HG02852 (cell line): ENCODE measurements at regions not wholly inside any gene's neighbourhood (a gene's known extent, or its start where the extent isn't known, plus 50 kb on each side); places are given as distances from the start of the nearest gene placed in this dataset.

Source experiments
- ATAC-seq: cut with Tn5 transposase; IDR thresholded peaks from one replicate; pipeline ENCODE4 v1.9.1; 2021; ENCODE audit warnings: mild to moderate bottlenecking, moderate library complexity; ENCODE audit not compliant: unreplicated experiment

- no peak for ATAC-seq
These were observed 1399.3 kb upstream of the LRRTM1 start for GRCh38 chr2:81703831-81704230.

GRCh38 chr2:81692566-81692965, 1388.0 kb upstream of the LRRTM1 start:
- no peak for ATAC-seq

GRCh38 chr2:81675641-81676040, 1371.1 kb upstream of the LRRTM1 start:
- ATAC-seq, result no peak

DNA sequence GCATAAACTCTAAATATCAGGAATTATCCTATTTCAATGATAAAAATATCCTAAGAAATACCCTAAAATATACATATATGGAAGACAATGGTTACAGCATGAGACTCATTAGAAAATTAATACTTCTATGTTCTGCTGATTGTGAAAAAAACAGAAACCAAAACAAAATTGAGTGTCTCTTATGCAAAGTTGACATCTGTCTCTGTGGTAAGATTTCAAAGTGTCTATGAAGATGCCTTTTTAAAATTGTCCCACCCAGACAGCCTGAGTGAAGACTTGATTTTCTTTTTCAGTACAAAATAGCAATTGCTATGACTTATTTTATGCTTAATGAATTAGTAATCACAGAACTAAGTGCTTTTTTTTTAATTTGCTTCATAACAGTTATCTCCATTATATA, 1368.4 kb upstream of the LRRTM1 start:
- ATAC-seq, result no peak

- ATAC-seq, result no peak
These were observed 1368.0 kb upstream of the LRRTM1 start for GRCh38 chr2:81672516-81672915.

- ATAC-seq, result no peak
These were observed 1366.3 kb upstream of the LRRTM1 start for GRCh38 chr2:81670885-81671284.

DNA sequence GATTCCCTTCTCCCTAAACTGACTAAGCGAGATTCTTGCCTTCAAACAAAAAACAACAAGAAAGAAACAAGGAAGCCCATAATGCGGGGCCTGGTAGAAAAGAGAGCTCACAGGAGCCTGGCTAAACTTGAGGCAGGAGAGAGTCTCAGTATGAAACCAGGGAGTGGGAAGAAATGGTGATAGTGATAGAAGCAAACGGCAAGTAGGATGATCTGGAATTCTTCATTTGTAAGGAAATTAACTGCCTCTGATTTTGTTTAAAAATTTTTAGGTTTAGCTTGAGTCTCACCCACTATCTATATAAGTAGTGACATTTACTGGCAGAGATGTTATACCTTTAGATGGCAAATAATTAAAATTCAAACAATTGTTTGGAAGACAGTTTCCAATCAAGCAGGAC, 1356.5 kb upstream of the LRRTM1 start:
- no peak for ATAC-seq

- ATAC-seq, result no peak
These were observed 1353.7 kb upstream of the LRRTM1 start for GRCh38 chr2:81658227-81658626.

- ATAC-seq, result no peak
These were observed 1345.8 kb upstream of the LRRTM1 start for GRCh38 chr2:81650048-81650971.

DNA sequence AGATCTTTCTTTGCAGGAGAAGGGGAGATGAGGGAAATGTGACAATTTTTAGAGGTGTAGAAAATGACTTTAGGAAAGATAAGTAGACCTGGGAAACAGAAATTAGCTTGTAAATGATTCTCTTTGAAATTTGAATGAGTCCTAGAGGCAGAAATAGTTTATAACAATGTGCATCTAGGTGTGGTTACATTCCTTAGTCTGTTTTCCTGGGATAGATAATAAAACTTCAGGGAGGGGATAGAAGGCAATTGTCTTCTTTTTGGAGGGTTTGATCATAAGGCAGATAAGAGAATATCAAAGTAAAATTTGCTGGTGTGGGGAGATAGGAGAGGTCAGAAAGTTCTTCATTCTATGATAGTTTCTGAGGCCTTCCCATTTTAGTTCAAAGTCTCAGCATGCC, 1344.3 kb upstream of the LRRTM1 start:
- ATAC-seq, result no peak

DNA sequence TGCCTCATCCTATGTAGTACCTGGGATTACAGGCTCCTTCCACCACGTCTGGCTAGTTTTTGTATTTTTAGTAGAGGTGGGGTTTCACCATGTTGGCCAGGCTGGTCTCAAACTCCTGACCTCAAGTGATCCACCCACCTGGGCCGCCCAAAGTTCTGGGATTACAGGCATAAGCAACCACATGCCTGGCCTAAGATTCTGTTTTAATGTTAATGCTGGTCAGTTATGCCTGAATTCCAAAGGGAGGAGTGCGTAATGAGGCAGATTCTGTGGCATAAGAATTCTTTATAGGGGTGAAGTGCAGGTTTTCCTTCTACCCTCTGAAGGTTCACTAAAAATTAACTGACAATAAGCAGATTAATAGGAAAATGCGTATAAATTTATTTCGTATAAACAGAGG, 1343.8 kb upstream of the LRRTM1 start:
- ATAC-seq, result no peak

- ATAC-seq, result no peak
These were observed 1343.2 kb upstream of the LRRTM1 start for GRCh38 chr2:81647715-81648230.

GRCh38 chr2:81645745-81646301, 1341.3 kb upstream of the LRRTM1 start:
- ATAC-seq, result no peak

DNA sequence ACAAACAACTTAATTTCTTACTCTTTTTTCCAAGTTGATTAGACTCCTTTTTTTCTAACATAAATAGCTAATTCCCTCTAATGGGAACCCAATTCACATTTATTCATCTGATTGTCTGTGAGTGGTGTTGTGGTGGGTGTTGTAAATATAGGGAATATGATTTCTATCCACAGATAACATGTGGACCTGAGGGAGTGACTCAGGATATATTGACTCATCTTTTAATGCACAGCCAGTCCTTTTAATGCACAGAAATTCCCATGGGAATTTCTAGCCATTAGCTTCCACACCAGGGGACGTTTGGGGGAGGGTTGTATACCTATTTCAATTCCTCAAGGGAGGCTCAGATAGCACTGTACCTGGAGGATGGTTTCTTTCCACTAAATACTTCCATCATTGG, 1339.6 kb upstream of the LRRTM1 start:
- no peak for ATAC-seq

DNA sequence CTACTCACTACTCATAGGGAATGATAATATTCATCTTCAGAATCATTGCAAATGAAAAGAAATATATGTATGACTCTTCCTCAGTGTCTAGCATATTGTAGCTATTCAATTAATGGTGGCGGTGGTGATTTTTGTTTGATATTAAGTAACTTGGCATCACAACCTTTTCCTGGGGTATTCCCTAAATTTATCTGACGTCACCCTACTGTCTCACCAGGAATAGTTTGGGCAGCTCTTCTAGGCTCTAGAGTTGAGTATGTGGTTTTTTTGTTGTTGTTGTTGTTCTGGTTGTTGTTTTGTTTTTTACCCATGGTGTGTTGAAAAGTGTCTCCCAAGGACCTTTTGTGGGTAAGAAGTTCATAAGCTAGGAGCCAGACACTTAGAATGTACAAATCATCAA, 1320.3 kb upstream of the LRRTM1 start:
- ATAC-seq, result no peak

- ATAC-seq, result no peak
These were observed 1295.5 kb upstream of the LRRTM1 start for GRCh38 chr2:81600088-81600487.

- no peak for ATAC-seq
These were observed 1293.9 kb upstream of the LRRTM1 start for GRCh38 chr2:81598453-81598852.

DNA sequence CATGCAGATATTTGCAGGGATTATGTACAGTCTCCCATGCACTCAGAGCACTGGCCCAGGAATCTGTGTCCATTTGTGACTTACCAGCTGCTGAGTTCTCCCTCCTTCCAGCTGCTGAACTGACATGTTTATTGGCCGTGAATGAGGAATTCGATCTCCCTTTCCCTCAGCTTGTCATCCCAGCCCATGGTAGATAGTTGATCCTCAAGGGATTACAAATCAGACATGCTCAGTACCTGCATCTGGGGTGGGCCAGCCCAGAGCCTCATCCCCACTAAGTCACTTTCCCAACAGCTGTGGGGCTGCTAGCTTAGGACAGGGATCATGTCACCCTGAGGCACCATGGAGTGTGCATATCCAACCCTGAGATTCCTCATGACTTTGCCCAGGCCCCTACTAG, 1284.9 kb upstream of the LRRTM1 start:
- no peak for ATAC-seq

DNA sequence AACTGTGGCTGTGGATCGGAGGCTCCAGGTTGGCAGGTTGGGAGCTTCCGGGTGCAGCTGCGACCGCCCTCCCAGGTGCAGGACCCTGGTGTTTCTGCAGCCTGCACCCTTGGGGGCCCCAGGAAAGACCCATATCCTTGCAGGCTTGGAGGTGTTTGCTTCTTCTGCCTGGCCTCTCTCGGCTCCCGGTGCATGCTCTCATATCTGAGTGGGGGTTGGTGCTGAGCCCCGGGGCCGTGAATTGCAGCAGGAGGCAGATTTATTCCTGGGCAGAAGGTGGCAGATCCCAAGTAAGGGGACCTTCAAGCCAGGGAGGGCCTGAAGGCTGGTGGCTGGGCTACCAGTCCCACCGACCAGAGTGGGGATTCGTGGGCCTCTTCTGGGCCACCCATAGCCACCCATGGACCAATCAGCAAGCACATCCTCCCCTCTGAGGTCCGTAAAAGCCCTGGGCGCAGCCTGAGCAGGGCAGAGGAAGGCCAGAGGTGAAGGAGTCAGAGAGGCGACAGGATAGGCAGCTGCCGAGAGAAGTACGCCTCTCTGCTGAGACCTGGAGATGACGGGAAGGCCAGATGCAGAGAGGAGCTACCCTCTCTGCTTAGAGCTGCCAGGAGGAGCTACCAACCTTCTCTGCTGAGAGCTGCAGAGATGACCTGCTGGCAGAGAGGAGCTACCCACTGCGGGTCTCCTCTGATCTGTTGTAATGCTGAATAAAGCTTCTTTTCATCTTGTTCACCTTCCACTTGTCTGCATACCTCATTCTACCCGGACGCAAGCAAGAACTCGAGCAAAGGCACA, 1279.0 kb upstream of the LRRTM1 start:
- ATAC-seq, result no peak

- no peak for ATAC-seq
These were observed 1272.2 kb upstream of the LRRTM1 start for GRCh38 chr2:81576713-81577112.

DNA sequence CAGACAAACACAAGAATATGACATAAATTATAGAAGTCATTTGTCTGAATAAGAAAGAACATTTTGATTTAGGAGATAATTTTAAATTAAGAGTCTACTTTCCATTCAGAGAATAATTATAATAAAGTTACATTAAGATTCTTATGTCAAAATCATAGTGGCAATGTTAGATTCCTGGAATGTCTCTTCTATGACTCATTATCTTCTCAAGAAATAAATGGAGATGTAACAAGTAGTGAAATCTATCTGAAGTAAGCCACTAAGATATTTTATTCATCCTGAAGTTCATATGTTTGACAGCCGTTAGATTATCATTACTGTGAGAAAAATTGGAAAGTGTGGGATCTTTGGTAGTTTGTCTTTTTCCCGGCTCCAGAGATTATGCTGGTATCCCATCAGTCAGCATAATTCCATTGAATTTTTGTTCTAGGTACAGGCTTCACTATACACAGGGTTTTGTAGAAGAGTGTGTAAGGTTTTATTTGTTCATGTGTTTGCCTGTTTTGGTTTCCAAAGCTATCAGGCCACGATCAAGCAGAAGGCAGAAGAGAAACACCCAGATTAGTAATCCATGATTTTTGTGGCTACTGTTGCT, 1246.6 kb upstream of the LRRTM1 start:
- ATAC-seq, result no peak
